ENCODE measurements at regions not wholly inside any gene's neighbourhood (a gene's known extent, or its start where the extent isn't known, plus 50 kb on each side); places are given as distances from the start of the nearest gene placed in this dataset.

DNA sequence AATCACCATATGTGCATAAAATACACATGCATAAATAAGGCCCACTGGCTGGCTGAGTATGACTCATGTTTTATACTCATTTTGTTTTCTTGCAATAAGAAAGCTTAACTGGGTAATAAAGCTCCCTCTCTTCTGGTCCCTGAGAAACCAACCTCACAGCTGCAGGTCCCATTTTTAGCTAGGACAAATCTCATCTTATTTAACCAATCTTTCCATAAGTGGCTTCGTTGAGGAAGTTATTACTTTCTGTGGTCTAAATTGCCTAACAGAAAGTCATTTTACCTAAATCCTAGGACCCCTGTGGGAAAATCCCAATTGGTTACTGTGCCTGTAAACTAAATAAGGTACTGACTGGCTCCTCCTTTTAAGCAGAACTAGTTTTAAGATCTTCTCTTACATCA lies 232.8 kb upstream of the FBXO33 start (continued):
- TF ChIP-seq, protein P1, sequence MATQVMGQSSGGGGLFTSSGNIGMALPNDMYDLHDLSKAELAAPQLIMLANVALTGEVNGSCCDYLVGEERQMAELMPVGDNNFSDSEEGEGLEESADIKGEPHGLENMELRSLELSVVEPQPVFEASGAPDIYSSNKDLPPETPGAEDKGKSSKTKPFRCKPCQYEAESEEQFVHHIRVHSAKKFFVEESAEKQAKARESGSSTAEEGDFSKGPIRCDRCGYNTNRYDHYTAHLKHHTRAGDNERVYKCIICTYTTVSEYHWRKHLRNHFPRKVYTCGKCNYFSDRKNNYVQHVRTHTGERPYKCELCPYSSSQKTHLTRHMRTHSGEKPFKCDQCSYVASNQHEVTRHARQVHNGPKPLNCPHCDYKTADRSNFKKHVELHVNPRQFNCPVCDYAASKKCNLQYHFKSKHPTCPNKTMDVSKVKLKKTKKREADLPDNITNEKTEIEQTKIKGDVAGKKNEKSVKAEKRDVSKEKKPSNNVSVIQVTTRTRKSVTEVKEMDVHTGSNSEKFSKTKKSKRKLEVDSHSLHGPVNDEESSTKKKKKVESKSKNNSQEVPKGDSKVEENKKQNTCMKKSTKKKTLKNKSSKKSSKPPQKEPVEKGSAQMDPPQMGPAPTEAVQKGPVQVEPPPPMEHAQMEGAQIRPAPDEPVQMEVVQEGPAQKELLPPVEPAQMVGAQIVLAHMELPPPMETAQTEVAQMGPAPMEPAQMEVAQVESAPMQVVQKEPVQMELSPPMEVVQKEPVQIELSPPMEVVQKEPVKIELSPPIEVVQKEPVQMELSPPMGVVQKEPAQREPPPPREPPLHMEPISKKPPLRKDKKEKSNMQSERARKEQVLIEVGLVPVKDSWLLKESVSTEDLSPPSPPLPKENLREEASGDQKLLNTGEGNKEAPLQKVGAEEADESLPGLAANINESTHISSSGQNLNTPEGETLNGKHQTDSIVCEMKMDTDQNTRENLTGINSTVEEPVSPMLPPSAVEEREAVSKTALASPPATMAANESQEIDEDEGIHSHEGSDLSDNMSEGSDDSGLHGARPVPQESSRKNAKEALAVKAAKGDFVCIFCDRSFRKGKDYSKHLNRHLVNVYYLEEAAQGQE (IDR thresholded peaks at IDR 0.05; ENCODE audit: low read depth): no peak
- TF ChIP-seq, protein P2, sequence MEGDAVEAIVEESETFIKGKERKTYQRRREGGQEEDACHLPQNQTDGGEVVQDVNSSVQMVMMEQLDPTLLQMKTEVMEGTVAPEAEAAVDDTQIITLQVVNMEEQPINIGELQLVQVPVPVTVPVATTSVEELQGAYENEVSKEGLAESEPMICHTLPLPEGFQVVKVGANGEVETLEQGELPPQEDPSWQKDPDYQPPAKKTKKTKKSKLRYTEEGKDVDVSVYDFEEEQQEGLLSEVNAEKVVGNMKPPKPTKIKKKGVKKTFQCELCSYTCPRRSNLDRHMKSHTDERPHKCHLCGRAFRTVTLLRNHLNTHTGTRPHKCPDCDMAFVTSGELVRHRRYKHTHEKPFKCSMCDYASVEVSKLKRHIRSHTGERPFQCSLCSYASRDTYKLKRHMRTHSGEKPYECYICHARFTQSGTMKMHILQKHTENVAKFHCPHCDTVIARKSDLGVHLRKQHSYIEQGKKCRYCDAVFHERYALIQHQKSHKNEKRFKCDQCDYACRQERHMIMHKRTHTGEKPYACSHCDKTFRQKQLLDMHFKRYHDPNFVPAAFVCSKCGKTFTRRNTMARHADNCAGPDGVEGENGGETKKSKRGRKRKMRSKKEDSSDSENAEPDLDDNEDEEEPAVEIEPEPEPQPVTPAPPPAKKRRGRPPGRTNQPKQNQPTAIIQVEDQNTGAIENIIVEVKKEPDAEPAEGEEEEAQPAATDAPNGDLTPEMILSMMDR (IDR thresholded peaks at IDR 0.05 in 2 of 3, conservative IDR thresholded peaks at IDR 0.05 in 1 of 3; ENCODE audit: borderline replicate concordance in 1 of 3, insufficient read depth in 1 of 3, low read depth in 2 of 3, low read length in 2 of 3): no peak
- TF ChIP-seq ZFX (IDR thresholded peaks at IDR 0.05): no peak
- no peak for TF ChIP-seq EZH2phosphoT487 (IDR thresholded peaks at IDR 0.05; ENCODE audit: borderline replicate concordance)
- TF ChIP-seq POLR2AphosphoS5 (IDR thresholded peaks at IDR 0.05; ENCODE audit: low read depth, low read length): no peak
- TF ChIP-seq ELF1 (IDR thresholded peaks at IDR 0.05; ENCODE audit: borderline replicate concordance, low read depth): no peak

DNA sequence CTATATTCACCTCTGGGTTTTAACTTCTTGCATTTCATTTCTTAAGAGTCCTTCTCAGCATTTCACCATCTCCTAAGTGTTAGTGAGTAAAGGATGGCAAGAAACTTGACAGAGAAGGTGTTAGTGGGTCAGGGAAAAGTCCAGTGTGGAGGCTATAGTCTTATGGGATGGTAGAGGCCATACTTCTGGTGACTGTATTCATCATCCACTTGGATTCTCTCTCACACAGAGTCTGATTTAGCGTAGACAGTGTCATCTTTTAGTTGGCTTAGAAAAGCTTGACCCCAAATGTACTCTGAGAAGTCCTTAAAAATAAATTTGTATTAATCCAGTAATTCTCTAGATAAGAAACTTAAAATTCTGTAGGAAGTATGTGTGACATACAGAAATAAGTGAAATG lies 232.4 kb upstream of the FBXO33 start:
- no TSS peak for BruUV-seq (replicated peaks)
- Histone ChIP-seq H3K4me3 (replicated peaks in 1 of 2; ENCODE audit: low read depth in 1 of 2, low read length in 2 of 2) (no peak overlapping the region), H3K4me1 (ENCODE audit: control insufficient read depth in 1 of 2, insufficient read depth in 2 of 2, low read length in 2 of 2) (no peaks in the 10 kb centered on the region), H4K20me1 (ENCODE audit: insufficient read depth) (no peaks in the 10 kb centered on the region), H3K9ac (ENCODE audit: low read length) (no peak overlapping the region), H3K79me2 (ENCODE audit: insufficient read depth, low read length) (no peaks in the 10 kb centered on the region), H3K4me2 (ENCODE audit: low read length) (no peak overlapping the region), H2AFZ (ENCODE audit: low read depth, low read length, poor library complexity, severe bottlenecking) (no peak overlapping the region), H3K27me3 (ENCODE audit: insufficient read depth, low read length) (no peaks in the 10 kb centered on the region), H3K36me3 (ENCODE audit: control insufficient read depth in 1 of 2, insufficient read depth in 2 of 2, low read length in 2 of 2) (no peaks in the 10 kb centered on the region), H3K27ac (ENCODE audit: low read depth, low read length) (no peak overlapping the region), H3K9me3 (ENCODE audit: control insufficient read depth in 1 of 2, insufficient read depth in 1 of 2, low read depth in 1 of 2, low read length in 2 of 2) (no peaks in the 10 kb centered on the region), H3K9me2 (ENCODE audit: insufficient read depth) (no peaks in the 10 kb centered on the region)
- TF ChIP-seq TCF7L2 (IDR thresholded peaks at IDR 0.05; ENCODE audit: borderline replicate concordance, extremely low read depth, insufficient read depth, insufficient read length): no peak
- ATAC-seq (no peak), DNase-seq (ENCODE audit: low read depth, low spot score) (no peak)
- intact Hi-C loops (cut with micrococcal nuclease): no loop called here
- POLR2A ChIA-PET: no interaction called here
- CTCF ChIA-PET: no interaction called here
- RAD21 ChIA-PET (ENCODE audit: low non-redundant PET in 1 of 2, low total read pairs in 2 of 2, uncharacterized antibody in 2 of 2, unreplicated experiment in 2 of 2): no interaction called here
